Psoas muscle (tissue), 7 donors: ENCODE measurements at regions not wholly inside any gene's neighbourhood (a gene's known extent, or its start where the extent isn't known, plus 50 kb on each side); places are given as distances from the start of the nearest gene placed in this dataset.
"Not testable (repeated sequence)": the region's sequence is repeated elsewhere in the genome, so short reads cannot be mapped to it uniquely, and the experiment has no call there.

Experiments
- ATAC-seq, 4 donors: fragments of 200-7000 bp; cut with Tn5 transposase; one replicate each; pipeline ENCODE4 v1.9.1; 2020; ENCODE audit warnings: moderate library complexity in 3 of 4, mild to moderate bottlenecking in 2 of 4
- DNase-seq, 2 donors: peaks; one replicate each; pipeline ENCODE4 v3.0.0-alpha.2; 2020
- H3K27ac ChIP-seq: fragments of 200-600 bp; one replicate; pipeline ENCODE4 v1.8.0; 2022
- H3K27me3 ChIP-seq, 3 donors: fragments of 200-600 bp in 1 of 3; one replicate each; pipeline versions ENCODE4 v1.6.1 to v1.8.0; 2013 to 2022; ENCODE audit warnings: low read length in 2 of 3, mild to moderate bottlenecking in 2 of 3, moderate library complexity in 1 of 3; ENCODE audit not compliant: insufficient read depth in 3 of 3
- H3K36me3 ChIP-seq, 2 donors: fragments of 200-600 bp in 1 of 2; one replicate each; pipeline versions ENCODE4 v1.6.1 to v1.8.0; 2013 to 2022; ENCODE audit warnings: low read depth in 1 of 2, mild to moderate bottlenecking in 1 of 2, moderate library complexity in 1 of 2; ENCODE audit not compliant: insufficient read depth in 1 of 2
- H3K4me1 ChIP-seq: fragments of 200-600 bp; one replicate; pipeline ENCODE4 v1.8.0; 2022
- H3K4me3 ChIP-seq: fragments of 200-600 bp; one replicate; pipeline ENCODE4 v1.8.0; 2022; ENCODE audit warnings: mild to moderate bottlenecking
- H3K9me3 ChIP-seq: fragments of 200-600 bp; one replicate; pipeline ENCODE4 v1.8.0; 2022
- CTCF ChIP-seq: fragments of 200-600 bp; IDR thresholded peaks from one replicate; pipeline ENCODE4 v1.8.0; 2022; ENCODE audit warnings: antibody characterized with exemption
- WGBS, 3 donors: extraction: QIAGEN DNeasy Blood & Tissue Kit; methylation state at CpG; one replicate each; pipeline versions ENCODE4 v1.1.6 to v1.1.7; 2013; 5-methylcytosine and 5-hydroxymethylcytosine counted together
- intact Hi-C, 2 donors: fragments of 100-400 bp; cut with DNase I; formaldehyde crosslinking; loops; one replicate each; pipeline versions ENCODE4 v1.11.0 to v1.14.2; 2022
- donor health status: healthy with polysubstance abuse.
- donor health status: DM: no; HTN: no; CAD: no; lungs with moderate emphysema.
- donor health status: Bipolar disorder and iron deficiency.
- donor health status: healthy.
- donor health status: DM: yes; HTN: yes; CAD: no.
- donor health status: DM: no; HTN: no; CAD: no.
- donor health status: DM: yes; HTN: yes; CAD: no.

- 0% methylated on average over 1 of the region's 1 CpG for WGBS, 3 donors
- Histone ChIP-seq H3K36me3 (no peaks in the 10 kb centered on the region), H3K4me1 (no peaks in the 10 kb centered on the region), H3K27me3 (no peaks in the 10 kb centered on the region), H3K4me3 (no peak overlapping the region), H3K9me3 (no peaks in the 10 kb centered on the region), H3K27ac (no peak overlapping the region)
- ATAC-seq (no peak), DNase-seq (no peak)
- intact Hi-C loops: no loop called here
- TF ChIP-seq CTCF: no peak
These were observed 238.9 kb downstream of the PHLDA1 start for GRCh38 chr12:75792687-75793086.

- intact Hi-C loops: no loop called here
- Histone ChIP-seq H3K4me1 (no peaks in the 10 kb centered on the region), H3K9me3 (no peaks in the 10 kb centered on the region), H3K27me3 (no peaks in the 10 kb centered on the region), H3K36me3 (no peaks in the 10 kb centered on the region), H3K27ac (no peak overlapping the region), H3K4me3 (no peak overlapping the region)
- ATAC-seq (no peak), DNase-seq (no peak)
- TF ChIP-seq CTCF: no peak
These were observed 241.4 kb downstream of the PHLDA1 start for GRCh38 chr12:75790219-75790618.

GRCh38 chr12:75787146-75787545 is 244.4 kb downstream of the PHLDA1 start:
- H3K4me1 ChIP-seq, DNase-seq, intact Hi-C loops, ATAC-seq, H3K36me3 ChIP-seq, H3K4me3 ChIP-seq, H3K27ac ChIP-seq, H3K9me3 ChIP-seq, H3K27me3 ChIP-seq: not testable (repeated sequence)
- WGBS, 3 donors: 83 to 92% (median 86%) methylated on average over 2 of the region's 2 CpGs

- Histone ChIP-seq H3K9me3 (no peaks in the 10 kb centered on the region), H3K27me3 (no peaks in the 10 kb centered on the region), H3K4me1 (no peaks in the 10 kb centered on the region), H3K4me3 (no peak overlapping the region), H3K27ac (no peak overlapping the region), H3K36me3 (no peaks in the 10 kb centered on the region)
- DNase-seq (no peak), ATAC-seq (no peak)
- WGBS, 3 donors: 93 to 98% (median 96%) methylated on average over 3 of the region's 3 CpGs
- TF ChIP-seq CTCF: no peak
- intact Hi-C loops: no loop called here
These were observed 245.5 kb downstream of the PHLDA1 start for GRCh38 chr12:75786070-75786469.

- ATAC-seq (no peak), DNase-seq (peak; percentile 16 to 55)
- H3K27ac ChIP-seq: no peak overlapping the region
- WGBS, 3 donors: 52 to 61% (median 55%) methylated on average over 2 of the region's 2 CpGs
- H3K4me1 ChIP-seq: no peaks in the 10 kb centered on the region
- H3K36me3 ChIP-seq: no peaks in the 10 kb centered on the region
- no peaks in the 10 kb centered on the region for H3K9me3 ChIP-seq
- no peak overlapping the region for H3K4me3 ChIP-seq
- no peaks in the 10 kb centered on the region for H3K27me3 ChIP-seq
- intact Hi-C loops: no loop called here
- TF ChIP-seq CTCF: no peak
These were observed 247.0 kb downstream of the PHLDA1 start for GRCh38 chr12:75784591-75784990.
